ENCODE measurements at regions not wholly inside any gene's neighbourhood (a gene's known extent, or its start where the extent isn't known, plus 50 kb on each side); places are given as distances from the start of the nearest gene placed in this dataset.

- no peak overlapping the region for H3K27ac ChIP-seq (ENCODE audit: low read length)
- H3K4me3 ChIP-seq (ENCODE audit: low read length), result no peak overlapping the region
- H3K9ac ChIP-seq (ENCODE audit: low read depth, low read length), result no peak overlapping the region
- no peaks in the 10 kb centered on the region for H3K27me3 ChIP-seq (ENCODE audit: insufficient read depth, low read length)
- H3K36me3 ChIP-seq (ENCODE audit: insufficient read depth, low read depth, low read length), result no peaks in the 10 kb centered on the region
- no peaks in the 10 kb centered on the region for H3K4me1 ChIP-seq (ENCODE audit: insufficient read depth, low read length)
- H3K9me3 ChIP-seq (ENCODE audit: insufficient read depth, low read depth, low read length), result no peaks in the 10 kb centered on the region
Observed at GRCh38 chr3:132818251-132818650, 96.0 kb upstream of the NPHP3 start.

- H3K27ac ChIP-seq (ENCODE audit: low read length), result no peak overlapping the region
- H3K9me3 ChIP-seq (ENCODE audit: insufficient read depth, low read depth, low read length), result no peaks in the 10 kb centered on the region
- H3K36me3 ChIP-seq (ENCODE audit: insufficient read depth, low read depth, low read length), result no peaks in the 10 kb centered on the region
- no peak overlapping the region for H3K4me3 ChIP-seq (ENCODE audit: low read length)
- no peaks in the 10 kb centered on the region for H3K27me3 ChIP-seq (ENCODE audit: insufficient read depth, low read length)
- H3K9ac ChIP-seq (ENCODE audit: low read depth, low read length), result no peak overlapping the region
- no peaks in the 10 kb centered on the region for H3K4me1 ChIP-seq (ENCODE audit: insufficient read depth, low read length)
Observed at GRCh38 chr3:132817646-132818177, 95.5 kb upstream of the NPHP3 start.

- Histone ChIP-seq H3K9ac (ENCODE audit: low read depth, low read length) (no peak overlapping the region), H3K4me3 (ENCODE audit: low read length) (no peak overlapping the region), H3K4me1 (ENCODE audit: insufficient read depth, low read length) (no peaks in the 10 kb centered on the region), H3K36me3 (ENCODE audit: insufficient read depth, low read depth, low read length) (no peaks in the 10 kb centered on the region), H3K27me3 (ENCODE audit: insufficient read depth, low read length) (no peaks in the 10 kb centered on the region), H3K27ac (ENCODE audit: low read length) (no peak overlapping the region), H3K9me3 (ENCODE audit: insufficient read depth, low read depth, low read length) (no peaks in the 10 kb centered on the region)
Observed at GRCh38 chr3:132805071-132805470, 82.9 kb upstream of the NPHP3 start.

GRCh38 chr3:132804498-132804897, 82.3 kb upstream of the NPHP3 start:
- H3K9me3 ChIP-seq (ENCODE audit: insufficient read depth, low read depth, low read length), result no peaks in the 10 kb centered on the region
- H3K27me3 ChIP-seq (ENCODE audit: insufficient read depth, low read length), result no peaks in the 10 kb centered on the region
- H3K4me3 ChIP-seq (ENCODE audit: low read length), result no peak overlapping the region
- H3K9ac ChIP-seq (ENCODE audit: low read depth, low read length), result no peak overlapping the region
- no peak overlapping the region for H3K27ac ChIP-seq (ENCODE audit: low read length)
- H3K36me3 ChIP-seq (ENCODE audit: insufficient read depth, low read depth, low read length), result no peaks in the 10 kb centered on the region
- H3K4me1 ChIP-seq (ENCODE audit: insufficient read depth, low read length), result no peaks in the 10 kb centered on the region

- Histone ChIP-seq H3K4me1 (ENCODE audit: insufficient read depth, low read length) (no peaks in the 10 kb centered on the region), H3K9ac (ENCODE audit: low read depth, low read length) (no peak overlapping the region), H3K27me3 (ENCODE audit: insufficient read depth, low read length) (no peaks in the 10 kb centered on the region), H3K36me3 (ENCODE audit: insufficient read depth, low read depth, low read length) (no peaks in the 10 kb centered on the region), H3K27ac (ENCODE audit: low read length) (no peak overlapping the region), H3K4me3 (ENCODE audit: low read length) (no peak overlapping the region), H3K9me3 (ENCODE audit: insufficient read depth, low read depth, low read length) (no peaks in the 10 kb centered on the region)
Observed at GRCh38 chr3:132803889-132804288, 81.7 kb upstream of the NPHP3 start.

GRCh38 chr3:132800958-132801357, 78.7 kb upstream of the NPHP3 start:
- no peaks in the 10 kb centered on the region for H3K27me3 ChIP-seq (ENCODE audit: insufficient read depth, low read length)
- no peak overlapping the region for H3K27ac ChIP-seq (ENCODE audit: low read length)
- H3K4me1 ChIP-seq (ENCODE audit: insufficient read depth, low read length), result no peaks in the 10 kb centered on the region
- H3K4me3 ChIP-seq (ENCODE audit: low read length), result no peak overlapping the region
- no peaks in the 10 kb centered on the region for H3K9me3 ChIP-seq (ENCODE audit: insufficient read depth, low read depth, low read length)
- no peaks in the 10 kb centered on the region for H3K36me3 ChIP-seq (ENCODE audit: insufficient read depth, low read depth, low read length)
- no peak overlapping the region for H3K9ac ChIP-seq (ENCODE audit: low read depth, low read length)

GRCh38 chr3:132790806-132791205, 68.6 kb upstream of the NPHP3 start:
- no peaks in the 10 kb centered on the region for H3K36me3 ChIP-seq (ENCODE audit: insufficient read depth, low read depth, low read length)
- H3K9me3 ChIP-seq (ENCODE audit: insufficient read depth, low read depth, low read length), result no peaks in the 10 kb centered on the region
- H3K27me3 ChIP-seq (ENCODE audit: insufficient read depth, low read length), result no peaks in the 10 kb centered on the region
- H3K9ac ChIP-seq (ENCODE audit: low read depth, low read length), result no peak overlapping the region
- no peak overlapping the region for H3K27ac ChIP-seq (ENCODE audit: low read length)
- H3K4me1 ChIP-seq (ENCODE audit: insufficient read depth, low read length), result no peaks in the 10 kb centered on the region
- no peak overlapping the region for H3K4me3 ChIP-seq (ENCODE audit: low read length)

GRCh38 chr3:132789959-132790358, 67.8 kb upstream of the NPHP3 start:
- H3K4me1 ChIP-seq (ENCODE audit: insufficient read depth, low read length), result no peaks in the 10 kb centered on the region
- no peaks in the 10 kb centered on the region for H3K27me3 ChIP-seq (ENCODE audit: insufficient read depth, low read length)
- no peak overlapping the region for H3K9ac ChIP-seq (ENCODE audit: low read depth, low read length)
- no peaks in the 10 kb centered on the region for H3K36me3 ChIP-seq (ENCODE audit: insufficient read depth, low read depth, low read length)
- no peaks in the 10 kb centered on the region for H3K9me3 ChIP-seq (ENCODE audit: insufficient read depth, low read depth, low read length)
- no peak overlapping the region for H3K27ac ChIP-seq (ENCODE audit: low read length)
- H3K4me3 ChIP-seq (ENCODE audit: low read length), result no peak overlapping the region

GRCh38 chr3:132788301-132788671, 66.1 kb upstream of the NPHP3 start:
- Histone ChIP-seq H3K9me3 (ENCODE audit: insufficient read depth, low read depth, low read length) (no peaks in the 10 kb centered on the region), H3K9ac (ENCODE audit: low read depth, low read length) (no peak overlapping the region), H3K36me3 (ENCODE audit: insufficient read depth, low read depth, low read length) (no peaks in the 10 kb centered on the region), H3K4me1 (ENCODE audit: insufficient read depth, low read length) (peaks cover 4% of the 10 kb centered on the region), H3K27ac (ENCODE audit: low read length) (no peak overlapping the region), H3K4me3 (ENCODE audit: low read length) (no peak overlapping the region), H3K27me3 (ENCODE audit: insufficient read depth, low read length) (no peaks in the 10 kb centered on the region)

- no peaks in the 10 kb centered on the region for H3K9me3 ChIP-seq (ENCODE audit: insufficient read depth, low read depth, low read length)
- H3K4me3 ChIP-seq (ENCODE audit: low read length), result no peak overlapping the region
- H3K4me1 ChIP-seq (ENCODE audit: insufficient read depth, low read length), result peaks cover 7% of the 10 kb centered on the region
- no peak overlapping the region for H3K27ac ChIP-seq (ENCODE audit: low read length)
- no peaks in the 10 kb centered on the region for H3K27me3 ChIP-seq (ENCODE audit: insufficient read depth, low read length)
- H3K36me3 ChIP-seq (ENCODE audit: insufficient read depth, low read depth, low read length), result no peaks in the 10 kb centered on the region
- no peak overlapping the region for H3K9ac ChIP-seq (ENCODE audit: low read depth, low read length)
Observed at GRCh38 chr3:132787616-132788300, 65.5 kb upstream of the NPHP3 start.

- Histone ChIP-seq H3K9ac (ENCODE audit: low read depth, low read length) (no peak overlapping the region), H3K27me3 (ENCODE audit: insufficient read depth, low read length) (no peaks in the 10 kb centered on the region), H3K4me3 (ENCODE audit: low read length) (no peak overlapping the region), H3K27ac (ENCODE audit: low read length) (no peak overlapping the region), H3K36me3 (ENCODE audit: insufficient read depth, low read depth, low read length) (no peaks in the 10 kb centered on the region), H3K9me3 (ENCODE audit: insufficient read depth, low read depth, low read length) (no peaks in the 10 kb centered on the region), H3K4me1 (ENCODE audit: insufficient read depth, low read length) (peaks cover 7% of the 10 kb centered on the region)
Observed at GRCh38 chr3:132786890-132787289, 64.7 kb upstream of the NPHP3 start.

GRCh38 chr3:132785292-132785691, 63.1 kb upstream of the NPHP3 start:
- Histone ChIP-seq H3K36me3 (ENCODE audit: insufficient read depth, low read depth, low read length) (no peaks in the 10 kb centered on the region), H3K27me3 (ENCODE audit: insufficient read depth, low read length) (no peaks in the 10 kb centered on the region), H3K9ac (ENCODE audit: low read depth, low read length) (no peak overlapping the region), H3K9me3 (ENCODE audit: insufficient read depth, low read depth, low read length) (no peaks in the 10 kb centered on the region), H3K4me3 (ENCODE audit: low read length) (no peak overlapping the region), H3K4me1 (ENCODE audit: insufficient read depth, low read length) (peaks cover 7% of the 10 kb centered on the region), H3K27ac (ENCODE audit: low read length) (no peak overlapping the region)
